SK-N-SH treated with all-trans-retinoic acid at 6 μM for 48 hours (cell line): ENCODE measurements at regions not wholly inside any gene's neighbourhood (a gene's known extent, or its start where the extent isn't known, plus 50 kb on each side); places are given as distances from the start of the nearest gene placed in this dataset.
"Not testable (repeated sequence)": the region's sequence is repeated elsewhere in the genome, so short reads cannot be mapped to it uniquely, and the experiment has no call there.

Source experiments
- ARNTL ChIP-seq: fragments of 450-650 bp; formaldehyde crosslinking; IDR thresholded peaks from 2 replicates; pipeline ENCODE4 v1.5.0; 2020; ENCODE audit warnings: low read depth, mild to moderate bottlenecking, moderate library complexity, borderline replicate concordance
- PPARA ChIP-seq: fragments of 250-450 bp; sonication (Bioruptor Pico); IDR thresholded peaks from 2 replicates; pipeline ENCODE4 v1.5.0; 2020; ENCODE audit warnings: mild to moderate bottlenecking, borderline replicate concordance
- ZFP3 ChIP-seq: fragments of 250-450 bp; sonication (Bioruptor Pico); IDR thresholded peaks from 2 replicates; pipeline ENCODE4 v1.5.0; 2020; ENCODE audit warnings: mild to moderate bottlenecking, moderate library complexity
- ZFP30 ChIP-seq: fragments of 450-650 bp; formaldehyde crosslinking; IDR thresholded peaks from 2 replicates; pipeline ENCODE4 v1.5.0; 2022; ENCODE audit warnings: mild to moderate bottlenecking, moderate library complexity

DNA sequence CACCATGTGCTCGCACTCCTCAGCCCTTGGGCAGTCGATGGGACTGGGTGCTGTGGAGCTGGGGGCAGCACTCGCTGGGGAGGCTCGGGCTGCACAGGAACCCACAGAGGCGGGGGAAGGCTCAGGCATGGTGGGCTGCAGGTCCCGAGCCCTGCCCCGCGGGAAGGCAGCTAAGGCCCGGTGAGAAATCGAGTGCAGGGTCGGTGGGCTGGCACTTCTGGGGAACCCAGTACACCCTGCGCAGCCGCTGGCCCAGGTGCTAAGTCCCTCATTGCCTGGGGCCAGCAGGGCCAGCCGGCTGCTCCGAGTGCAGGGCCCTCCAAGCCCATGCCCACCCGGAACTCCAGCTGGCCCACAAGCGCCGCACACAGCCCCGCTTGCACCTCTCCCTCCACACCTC is 138.6 kb upstream of the SEMA3C start:
- TF ChIP-seq PPARA, ARNTL, ZFP30, ZFP3 (CRISPR knock-in tag): not testable (repeated sequence)
